ENCODE measurements at regions not wholly inside any gene's neighbourhood (a gene's known extent, or its start where the extent isn't known, plus 50 kb on each side); places are given as distances from the start of the nearest gene placed in this dataset.
"Not testable (repeated sequence)": the region's sequence is repeated elsewhere in the genome, so short reads cannot be mapped to it uniquely, and the experiment has no call there.

DNA sequence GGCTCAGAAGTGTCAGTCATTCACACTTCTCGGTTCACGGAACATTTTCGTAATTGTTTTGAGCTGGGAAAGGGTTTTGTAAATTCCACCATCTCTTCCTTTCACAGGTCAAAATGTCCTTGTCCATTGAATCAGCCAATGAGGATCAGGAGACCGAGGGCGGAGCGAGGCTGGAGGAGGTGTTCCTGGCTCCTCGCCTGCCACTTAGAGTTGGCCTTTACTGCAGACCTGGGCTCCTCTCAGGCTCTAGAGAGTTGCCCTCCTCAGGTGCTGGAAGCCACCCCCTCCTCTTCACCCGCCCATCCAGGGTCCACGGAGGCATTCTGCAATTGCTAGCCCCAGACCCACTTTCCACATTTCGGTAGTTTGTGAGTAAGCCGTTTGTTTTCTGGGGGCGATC, 370.4 kb downstream of the IRS2 start:
- no peaks in the 10 kb centered on the region for H3K36me3 ChIP-seq
- H3K27me3 ChIP-seq = 0 out of 2 replicates have a peak, but pooled peaks cover 14% of the 10 kb centered on the region
- no peaks in the 10 kb centered on the region for H3K9me3 ChIP-seq
- DNase-seq = no peak
- H3K4me3 ChIP-seq = no peak overlapping the region

DNA sequence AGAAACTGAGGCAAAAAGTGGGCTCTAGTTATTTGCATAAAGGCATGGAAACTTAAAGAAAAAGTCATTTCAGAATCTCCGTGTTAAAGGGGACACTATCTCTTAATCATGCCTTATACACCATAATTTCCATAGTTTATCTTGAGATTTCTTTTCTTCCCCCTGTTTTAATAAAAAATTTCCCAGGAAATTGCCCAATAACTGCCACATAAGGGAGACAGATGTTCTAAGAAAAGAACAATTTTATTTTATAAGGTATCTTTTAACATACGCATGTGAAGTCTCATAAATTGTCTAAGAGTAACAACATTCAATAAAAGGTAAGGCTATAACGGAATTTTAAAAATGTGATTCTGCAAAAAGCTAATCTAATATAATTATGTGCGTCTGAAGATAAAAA, 371.3 kb downstream of the IRS2 start:
- no peak for DNase-seq
- no peaks in the 10 kb centered on the region for H3K9me3 ChIP-seq
- 0 out of 2 replicates have a peak, but pooled peaks cover 9% of the 10 kb centered on the region for H3K27me3 ChIP-seq
- H3K4me3 ChIP-seq = no peak overlapping the region
- no peaks in the 10 kb centered on the region for H3K36me3 ChIP-seq

DNA sequence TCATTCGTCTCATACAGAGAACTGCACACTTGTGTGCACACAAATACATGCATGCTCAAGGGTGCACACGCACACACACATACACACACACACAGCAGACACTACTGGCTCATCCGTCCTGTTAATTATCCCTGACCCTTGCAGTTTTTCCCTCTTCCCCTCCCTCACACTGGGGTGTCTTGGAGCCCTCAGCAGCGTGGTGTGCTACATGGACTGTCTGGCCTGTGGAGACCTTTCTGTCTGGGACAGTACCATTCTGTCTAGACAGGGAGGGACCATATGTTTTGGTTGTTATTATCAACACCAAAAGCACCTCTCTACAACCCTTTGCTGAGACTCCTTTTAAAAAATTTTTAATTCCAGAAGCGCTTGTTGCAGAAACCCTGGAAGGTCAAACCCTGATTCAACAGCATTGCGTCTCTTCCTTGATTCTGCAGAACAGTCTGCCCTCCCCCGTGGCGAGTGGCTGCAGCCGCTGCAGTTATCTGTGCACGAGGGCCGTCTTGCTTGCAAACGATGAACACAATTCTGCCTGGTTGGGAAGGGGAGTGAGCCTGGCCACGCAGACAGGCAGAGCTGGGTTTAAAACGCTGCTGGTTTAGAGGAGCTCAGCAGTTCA, 374.0 kb downstream of the IRS2 start:
- Histone ChIP-seq H3K36me3 (no peaks in the 10 kb centered on the region), H3K4me3 (no peak overlapping the region), H3K27me3 (no peaks in the 10 kb centered on the region), H3K9me3 (no peaks in the 10 kb centered on the region)
- DNase-seq = no peak

DNA sequence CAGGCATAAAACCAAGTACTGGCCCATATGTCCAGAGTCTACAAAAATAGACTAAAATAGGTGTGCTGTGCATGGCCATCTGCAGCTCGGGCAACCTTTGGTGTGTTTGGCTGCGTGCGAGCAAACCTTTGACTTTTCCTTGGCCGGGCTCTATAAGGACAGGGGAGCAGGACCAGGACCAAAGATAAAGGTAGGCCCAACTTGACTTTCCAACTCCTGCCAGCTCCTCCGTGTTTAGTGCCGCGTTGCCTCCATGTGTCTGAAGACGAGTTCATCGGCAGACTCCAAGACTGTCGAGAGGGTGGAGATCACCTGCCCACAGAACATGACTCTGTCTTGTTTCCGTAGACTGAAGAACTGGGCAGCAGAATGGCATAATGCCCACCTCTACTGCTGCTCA, 375.5 kb downstream of the IRS2 start:
- H3K27me3 ChIP-seq = no peaks in the 10 kb centered on the region
- H3K9me3 ChIP-seq = no peaks in the 10 kb centered on the region
- H3K36me3 ChIP-seq = no peaks in the 10 kb centered on the region
- no peak overlapping the region for H3K4me3 ChIP-seq
- no peak for DNase-seq

DNA sequence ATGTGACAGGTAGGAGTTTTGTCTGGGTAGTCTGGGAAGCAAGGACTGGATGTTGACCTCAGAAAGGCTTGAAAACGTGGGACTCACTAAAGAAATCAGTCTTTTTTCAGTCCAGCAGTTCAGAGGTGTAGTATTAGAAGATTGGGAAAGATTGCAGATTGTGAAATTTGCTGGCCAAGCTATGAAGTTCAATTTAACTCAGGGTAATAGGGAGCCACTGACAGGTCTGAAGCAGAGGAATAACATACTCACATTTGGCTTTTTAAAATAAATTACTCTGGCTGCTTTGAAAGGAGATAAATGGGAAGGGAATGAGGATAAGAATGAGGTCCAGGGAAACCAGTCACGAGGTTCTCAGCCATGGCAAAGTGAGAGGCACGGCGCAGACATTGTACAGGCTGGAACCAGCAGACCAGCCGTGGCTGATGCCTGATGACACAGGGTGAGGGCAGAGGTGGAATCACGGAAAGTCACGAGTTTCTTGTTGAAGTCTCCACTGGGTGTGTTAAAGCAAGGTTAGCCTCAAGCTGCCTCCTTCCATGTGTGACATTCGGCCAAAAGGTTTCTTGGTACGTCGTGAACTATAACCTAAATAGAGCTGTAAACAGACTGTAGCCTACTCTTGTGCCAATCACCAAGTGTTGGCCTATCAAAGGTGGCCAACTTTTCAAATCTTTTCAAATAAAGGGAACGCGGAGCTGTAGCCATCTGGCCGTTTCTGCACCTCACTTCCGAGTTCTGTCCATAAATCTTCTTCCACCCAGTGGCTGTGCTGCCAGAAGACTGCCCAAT, 377.6 kb downstream of the IRS2 start:
- Histone ChIP-seq H3K9me3 (no peaks in the 10 kb centered on the region), H3K27me3 (no peaks in the 10 kb centered on the region), H3K4me3 (no peak overlapping the region), H3K36me3 (no peaks in the 10 kb centered on the region)
- DNase-seq = no peak

DNA sequence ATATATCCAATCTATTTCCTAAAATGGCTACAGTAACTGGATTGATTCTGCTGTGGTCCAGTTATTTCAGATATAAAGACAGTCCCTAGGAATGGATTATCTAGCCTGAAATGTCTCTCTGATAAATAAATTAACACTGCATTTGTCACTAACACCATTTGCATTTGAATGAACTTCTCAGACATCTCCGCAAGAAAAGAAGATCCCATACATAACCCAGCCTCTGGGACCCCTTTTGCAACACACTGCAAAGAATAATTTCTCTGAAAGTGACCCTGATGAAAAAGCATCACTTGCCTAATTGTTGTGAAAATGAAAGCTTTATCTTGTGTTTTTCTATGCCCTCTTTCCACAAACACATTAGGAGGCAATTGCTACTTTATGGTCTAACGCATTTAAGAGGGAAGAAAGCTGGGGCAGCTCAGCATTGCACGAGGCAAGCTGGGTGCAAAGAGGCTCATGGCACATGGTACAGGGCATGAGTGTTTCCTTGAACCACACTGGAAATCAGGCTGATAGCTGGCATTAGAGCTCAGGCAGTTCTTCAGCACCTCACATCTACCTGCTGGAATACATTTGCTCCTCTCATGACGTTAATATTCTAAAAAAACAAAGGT, 379.9 kb downstream of the IRS2 start:
- Histone ChIP-seq H3K4me3 (no peak overlapping the region), H3K27me3 (no peaks in the 10 kb centered on the region), H3K9me3 (no peaks in the 10 kb centered on the region), H3K36me3 (no peaks in the 10 kb centered on the region)
- no peak for DNase-seq

DNA sequence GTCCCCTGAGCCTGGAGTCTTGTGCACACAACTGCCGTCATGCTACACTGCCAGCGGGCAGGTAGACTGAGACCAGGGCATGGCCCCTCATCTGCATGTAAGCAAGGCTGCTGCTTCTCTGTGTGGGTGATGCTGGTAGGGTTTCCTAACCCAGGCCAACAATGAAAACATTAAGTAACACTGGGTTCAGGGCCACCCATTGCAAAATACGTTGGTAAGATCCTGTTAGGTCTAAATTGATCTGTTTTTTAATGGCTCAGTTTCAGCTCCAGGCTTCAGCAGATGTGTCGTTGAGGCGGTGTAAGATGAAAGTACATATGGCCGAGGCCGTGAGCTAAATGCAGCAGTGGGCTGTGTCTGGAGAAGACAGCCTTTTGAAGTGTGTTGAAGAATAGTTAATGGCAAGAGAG, 383.4 kb downstream of the IRS2 start:
- H3K4me3 ChIP-seq = no peak overlapping the region
- no peak for DNase-seq
- no peaks in the 10 kb centered on the region for H3K36me3 ChIP-seq
- H3K9me3 ChIP-seq = no peaks in the 10 kb centered on the region
- H3K27me3 ChIP-seq = no peaks in the 10 kb centered on the region

DNA sequence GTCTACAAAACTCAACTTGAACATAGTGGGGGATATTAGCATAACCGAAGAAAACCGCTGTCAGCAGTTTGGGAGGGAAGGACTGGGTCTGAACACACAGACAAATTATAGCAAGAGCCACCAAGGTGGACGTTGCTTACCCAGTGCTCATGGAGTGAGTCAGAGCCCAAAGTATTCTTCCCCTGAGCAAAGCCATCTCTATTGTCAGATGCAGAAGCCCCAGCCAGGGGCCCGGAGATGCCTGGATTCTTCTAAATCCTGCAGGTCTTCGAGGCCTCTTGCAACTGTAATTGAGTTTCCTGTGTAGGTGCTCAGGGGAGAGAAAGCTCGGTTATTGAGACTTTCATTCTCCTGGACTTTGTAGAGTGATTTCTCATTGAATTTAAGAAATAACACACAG, 384.5 kb downstream of the IRS2 start:
- H3K27me3 ChIP-seq = no peaks in the 10 kb centered on the region
- H3K36me3 ChIP-seq = no peaks in the 10 kb centered on the region
- H3K9me3 ChIP-seq = no peaks in the 10 kb centered on the region
- no peak for DNase-seq
- no peak overlapping the region for H3K4me3 ChIP-seq

DNA sequence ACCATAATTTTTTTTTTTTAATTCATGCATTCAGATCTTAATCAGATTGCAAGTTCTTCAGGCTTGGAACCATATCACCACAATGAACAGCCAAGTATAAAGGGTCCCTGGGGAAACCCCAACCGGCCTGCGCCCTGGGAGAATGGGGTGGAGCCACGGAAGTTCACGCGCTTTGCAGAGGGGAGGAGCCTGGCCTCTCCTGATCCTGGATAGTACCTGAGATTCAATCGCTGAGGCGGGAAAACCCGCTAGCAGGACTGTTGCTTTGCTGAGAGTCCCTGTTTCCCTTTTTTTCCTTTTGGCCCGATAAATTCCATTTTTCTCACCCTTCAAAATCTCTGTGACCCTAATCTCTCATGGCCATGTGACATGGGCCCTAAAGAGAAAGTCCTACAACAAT, 385.1 kb downstream of the IRS2 start:
- no peak overlapping the region for H3K4me3 ChIP-seq
- H3K36me3 ChIP-seq = no peaks in the 10 kb centered on the region
- no peak for DNase-seq
- H3K9me3 ChIP-seq = no peaks in the 10 kb centered on the region
- H3K27me3 ChIP-seq = no peaks in the 10 kb centered on the region

DNA sequence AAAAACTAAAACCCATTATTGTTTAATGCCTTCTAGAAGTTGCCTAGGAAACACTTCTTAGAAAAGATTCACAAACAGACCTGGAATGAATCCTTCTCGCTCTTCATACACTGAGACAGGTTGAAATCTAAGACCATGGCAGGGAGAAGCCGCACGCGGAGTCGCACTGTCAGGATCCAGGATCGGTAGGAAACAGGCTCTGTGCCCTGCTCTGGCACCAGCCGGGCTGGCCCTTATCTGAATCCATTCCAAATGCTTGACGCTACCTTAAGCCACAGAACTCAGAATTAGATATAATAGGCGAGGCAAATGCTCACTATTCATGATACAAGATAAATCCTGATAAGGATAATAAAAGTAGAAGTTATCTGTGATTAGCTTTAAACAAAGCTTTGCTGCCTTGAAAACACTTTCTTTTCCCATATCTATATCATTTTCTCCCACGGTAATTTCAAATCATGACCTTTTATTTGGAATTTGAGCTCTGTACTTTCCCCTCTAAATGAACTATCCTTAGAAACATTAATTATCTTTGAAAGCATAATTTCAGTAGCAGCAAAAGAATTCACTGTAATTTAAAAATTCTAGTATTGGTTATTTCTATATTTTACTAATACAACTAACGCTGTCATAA, 385.6 kb downstream of the IRS2 start:
- no peak overlapping the region for H3K4me3 ChIP-seq
- H3K36me3 ChIP-seq = no peaks in the 10 kb centered on the region
- H3K9me3 ChIP-seq = no peaks in the 10 kb centered on the region
- no peaks in the 10 kb centered on the region for H3K27me3 ChIP-seq
- DNase-seq = no peak

DNA sequence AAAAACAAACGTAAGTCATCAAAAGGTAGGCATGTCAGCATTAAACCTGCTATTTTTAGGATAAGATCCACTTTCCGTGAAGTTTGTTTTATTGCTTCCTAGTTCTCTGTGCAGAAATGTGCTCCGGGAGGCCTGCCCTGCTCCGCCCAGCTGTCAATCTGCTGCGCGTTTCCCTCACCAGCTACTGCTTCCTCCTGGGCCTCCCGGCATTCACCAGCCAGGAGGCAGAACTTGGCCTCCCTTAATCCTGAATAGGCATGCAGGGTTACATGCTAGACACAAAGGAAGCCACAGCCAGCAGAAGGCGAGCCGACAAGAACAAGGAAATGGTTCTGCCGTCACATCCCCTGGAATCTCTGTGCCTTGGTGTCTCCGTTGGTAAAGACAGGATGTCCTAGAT, 386.2 kb downstream of the IRS2 start:
- Histone ChIP-seq H3K27me3 (no peaks in the 10 kb centered on the region), H3K4me3 (no peak overlapping the region), H3K9me3 (no peaks in the 10 kb centered on the region), H3K36me3 (no peaks in the 10 kb centered on the region)
- no peak for DNase-seq

DNA sequence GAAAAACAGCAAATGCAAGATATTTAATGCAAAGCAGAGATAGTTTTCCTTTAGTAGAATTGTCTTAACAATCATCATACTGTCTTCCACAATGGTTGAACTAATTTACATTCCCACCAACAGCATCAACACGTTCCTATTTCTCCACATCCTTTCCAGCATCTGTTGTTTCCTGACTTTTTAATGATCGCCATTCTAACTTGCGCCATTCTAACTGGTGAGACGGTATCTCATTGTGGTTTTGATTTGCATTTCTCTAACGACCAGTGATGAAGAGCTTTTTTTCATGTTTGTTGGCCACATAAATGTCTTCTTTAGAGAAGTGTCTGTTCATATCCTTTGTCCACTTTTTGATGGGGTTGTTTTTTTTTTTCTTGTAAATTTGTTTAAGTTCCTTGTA, 388.3 kb downstream of the IRS2 start:
- H3K27me3 ChIP-seq, H3K4me3 ChIP-seq, H3K36me3 ChIP-seq, H3K9me3 ChIP-seq, DNase-seq: not testable (repeated sequence)

DNA sequence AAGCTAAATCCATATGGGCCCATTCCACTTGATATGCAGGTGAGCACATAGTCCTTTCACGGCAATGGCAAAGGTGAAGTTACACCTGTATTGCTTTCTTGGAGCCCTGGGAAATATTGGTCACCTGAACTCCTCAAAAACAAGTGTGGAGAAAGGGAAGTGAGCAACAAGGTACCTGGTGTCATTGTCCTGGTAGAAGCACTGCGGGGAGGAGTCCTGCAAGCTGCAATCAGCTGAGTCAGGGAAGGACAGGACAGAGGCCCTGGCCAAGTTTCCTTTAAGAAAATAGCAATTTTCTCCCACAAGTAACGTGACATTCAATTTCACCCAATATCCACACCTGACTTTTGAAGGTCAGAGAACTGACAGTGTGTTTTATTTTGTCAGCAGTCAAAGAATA, 389.1 kb downstream of the IRS2 start:
- Histone ChIP-seq H3K27me3 (no peaks in the 10 kb centered on the region), H3K4me3 (no peak overlapping the region), H3K9me3 (no peaks in the 10 kb centered on the region), H3K36me3 (no peaks in the 10 kb centered on the region)
- DNase-seq = no peak

DNA sequence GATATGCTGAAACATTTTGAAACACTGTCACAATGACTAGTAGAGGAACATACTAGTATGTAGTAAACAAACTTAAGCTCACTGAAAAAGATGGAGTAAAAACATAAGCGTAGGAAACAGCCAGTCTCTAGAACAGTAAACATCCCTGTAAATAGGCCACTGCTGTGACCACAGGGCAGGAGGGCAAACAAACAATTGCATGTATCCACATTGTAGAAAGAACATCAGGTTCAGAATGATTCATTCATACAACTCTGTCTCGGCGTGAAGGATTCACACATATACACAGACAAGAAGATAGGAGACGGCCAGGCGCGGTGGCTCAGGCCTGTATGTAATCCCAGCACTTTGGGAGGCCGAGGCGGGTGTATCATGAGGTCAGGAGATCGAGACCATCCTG, 390.1 kb downstream of the IRS2 start:
- Histone ChIP-seq H3K9me3 (no peaks in the 10 kb centered on the region), H3K27me3 (no peaks in the 10 kb centered on the region), H3K36me3 (no peaks in the 10 kb centered on the region), H3K4me3 (no peak overlapping the region)
- no peak for DNase-seq

DNA sequence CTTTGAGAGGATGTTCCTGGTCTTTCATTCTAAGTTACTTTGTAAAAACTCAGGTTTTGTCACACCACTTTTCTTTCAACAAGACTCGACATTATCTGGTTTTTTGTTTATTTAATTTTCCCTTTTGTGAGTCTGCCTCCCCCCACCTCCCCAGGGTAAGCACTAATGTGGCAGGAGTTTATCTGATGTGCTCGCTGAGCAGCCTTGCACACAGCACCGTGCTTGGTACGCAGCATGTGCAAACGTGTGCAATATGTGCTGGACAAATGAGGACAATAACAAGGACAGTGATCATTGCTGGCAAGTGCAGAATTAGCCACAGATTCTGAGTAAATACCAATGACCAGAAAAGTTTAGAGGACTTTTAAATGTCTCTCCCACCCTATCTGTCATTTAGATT, 391.4 kb downstream of the IRS2 start:
- H3K4me3 ChIP-seq = no peak overlapping the region
- no peaks in the 10 kb centered on the region for H3K9me3 ChIP-seq
- no peak for DNase-seq
- no peaks in the 10 kb centered on the region for H3K27me3 ChIP-seq
- no peaks in the 10 kb centered on the region for H3K36me3 ChIP-seq

DNA sequence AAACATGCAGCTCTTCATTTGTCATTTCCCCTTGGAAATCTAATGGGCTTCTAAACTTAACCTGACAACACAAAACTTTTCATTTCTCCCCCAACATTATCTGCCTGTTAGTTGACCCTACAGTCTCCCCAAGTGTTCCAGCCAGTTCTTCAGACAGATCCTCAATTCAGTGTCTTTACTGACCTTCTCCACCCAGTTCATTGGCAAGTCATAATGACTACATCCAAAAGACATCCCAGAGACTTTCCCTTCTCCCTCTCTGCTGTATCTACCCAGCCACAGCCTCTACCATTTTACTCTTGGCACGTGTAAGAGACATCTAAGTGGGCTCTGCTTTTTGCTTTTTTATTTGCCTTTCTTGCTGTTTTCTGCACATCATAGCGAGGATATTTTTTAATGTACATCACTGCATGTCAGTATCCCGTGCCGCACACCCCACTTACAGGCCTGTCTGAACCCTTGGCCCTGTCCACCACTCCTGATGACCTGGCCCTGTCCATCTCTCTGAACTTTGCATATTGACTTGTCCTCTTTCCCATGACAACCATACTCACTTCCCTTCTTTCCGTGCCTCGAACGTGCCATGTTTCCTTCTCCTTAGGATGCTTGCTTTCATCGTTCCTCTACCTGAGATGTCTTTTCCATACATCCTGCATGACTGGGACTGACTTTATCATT, 391.9 kb downstream of the IRS2 start:
- no peak for DNase-seq
- no peaks in the 10 kb centered on the region for H3K27me3 ChIP-seq
- H3K9me3 ChIP-seq = no peaks in the 10 kb centered on the region
- no peaks in the 10 kb centered on the region for H3K36me3 ChIP-seq
- no peak overlapping the region for H3K4me3 ChIP-seq

DNA sequence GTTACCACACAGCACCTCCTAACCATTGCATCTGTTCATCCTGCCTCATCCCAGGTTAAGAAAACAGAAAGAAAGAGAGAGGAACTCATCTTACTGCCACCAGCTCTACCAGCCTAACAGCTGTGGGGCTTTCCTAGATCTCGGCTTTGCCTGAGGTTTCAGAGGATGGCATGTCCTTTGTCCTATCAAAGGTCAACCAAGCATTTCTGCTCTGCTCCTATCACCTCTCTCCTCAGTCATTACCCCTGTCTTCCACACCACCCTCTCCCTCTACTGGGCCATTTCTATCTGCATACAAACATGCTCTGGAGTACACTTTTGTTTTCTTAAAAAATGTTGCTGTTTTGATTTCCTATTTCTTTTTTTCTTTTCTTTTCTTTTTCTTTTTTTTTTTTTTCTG, 393.3 kb downstream of the IRS2 start:
- H3K9me3 ChIP-seq = no peaks in the 10 kb centered on the region
- DNase-seq = no peak
- H3K4me3 ChIP-seq = no peak overlapping the region
- no peaks in the 10 kb centered on the region for H3K36me3 ChIP-seq
- H3K27me3 ChIP-seq = no peaks in the 10 kb centered on the region

Data from MG63 (cell line).